Fibroblast of the aortic adventitia (primary cell): ENCODE measurements at regions not wholly inside any gene's neighbourhood (a gene's known extent, or its start where the extent isn't known, plus 50 kb on each side); places are given as distances from the start of the nearest gene placed in this dataset.

Experiments used
- DNase-seq: peaks from one replicate; pipeline ENCODE4 v3.0.0-alpha.2; 2010; ENCODE audit warnings: low read depth
- H3K4me3 ChIP-seq: 2 replicates; pipeline ENCODE4 v1.5.1; 2011; ENCODE audit warnings: low read depth, mild to moderate bottlenecking, control low read depth, low read length, moderate library complexity
- CTCF ChIP-seq: IDR thresholded peaks from 2 replicates; pipeline ENCODE4 v1.5.1; 2011; ENCODE audit warnings: mild to moderate bottlenecking, low read length, control low read depth, inconsistent platforms; ENCODE audit not compliant: insufficient read depth

GRCh38 chr5:142427015-142427364 lies 102.2 kb upstream of the SPRY4 start:
- TF ChIP-seq CTCF, result no peak
- DNase-seq, result peak; percentile 35

GRCh38 chr5:142426129-142427014 lies 101.6 kb upstream of the SPRY4 start:
- no peak overlapping the region for H3K4me3 ChIP-seq
- TF ChIP-seq CTCF, result no peak
- no peak for DNase-seq

More at GRCh38 chr5:142427015-142427364, 102.2 kb upstream of the SPRY4 start:
- H3K4me3 ChIP-seq, result no peak overlapping the region

GRCh38 chr5:142425286-142426065 lies 100.7 kb upstream of the SPRY4 start:
- no peak for TF ChIP-seq CTCF
- no peak overlapping the region for H3K4me3 ChIP-seq
- no peak for DNase-seq

- H3K4me3 ChIP-seq, result no peak overlapping the region
- TF ChIP-seq CTCF, result no peak
- peak; percentile 70 for DNase-seq
Measured at GRCh38 chr5:142422429-142422828, 97.6 kb upstream of the SPRY4 start.

- H3K4me3 ChIP-seq, result no peak overlapping the region
- no peak for DNase-seq
- no peak for TF ChIP-seq CTCF
Measured at GRCh38 chr5:142421621-142422397, 97.0 kb upstream of the SPRY4 start.

GRCh38 chr5:142421228-142421617 lies 96.4 kb upstream of the SPRY4 start:
- no peak for TF ChIP-seq CTCF
- DNase-seq, result no peak
- no peak overlapping the region for H3K4me3 ChIP-seq
